ENCODE measurements at regions not wholly inside any gene's neighbourhood (a gene's known extent, or its start where the extent isn't known, plus 50 kb on each side); places are given as distances from the start of the nearest gene placed in this dataset.

DNA sequence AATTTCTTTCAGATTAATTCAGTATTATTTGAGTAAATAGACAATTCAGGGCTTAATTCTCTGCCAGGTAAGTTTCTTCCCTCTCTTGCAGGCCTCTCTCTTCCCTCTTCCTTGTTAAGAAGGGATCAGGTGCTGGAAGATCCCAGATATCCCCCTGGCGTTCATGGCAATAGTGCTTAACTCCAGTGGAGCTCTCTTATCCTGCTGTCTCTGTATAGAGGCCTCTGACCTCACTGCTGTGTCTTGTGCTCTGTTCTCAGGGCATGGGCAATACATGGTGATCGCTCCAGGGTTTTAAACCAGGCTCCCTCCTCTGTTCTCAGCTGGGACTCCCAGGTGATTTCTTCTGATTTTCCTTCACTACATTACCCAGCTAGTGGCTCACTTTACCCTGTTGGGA is 226.8 kb downstream of the MC4R start:
- Histone ChIP-seq H3K4me2 (ENCODE audit: insufficient read depth in 1 of 2, low read depth in 2 of 2, low read length in 2 of 2) (no peak overlapping the region), H3K23me2 (ENCODE audit: low read depth, low read length) (no peaks in the 10 kb centered on the region)
- DNase-seq (ENCODE audit: low read depth in 1 of 2, low spot score in 2 of 2): no peak

More for the DNA sequence above, 226.8 kb downstream of the MC4R start:
- no peak for FAIRE-seq
- Histone ChIP-seq H4K20me1 (replicated peaks in 1 of 2; ENCODE audit: control insufficient read depth in 1 of 2, insufficient read depth in 2 of 2, low read length in 2 of 2) (no peaks in the 10 kb centered on the region), H3K27me3 (replicated peaks in 1 of 4; ENCODE audit: control insufficient read depth in 3 of 4, extremely low read depth in 1 of 4, insufficient read depth in 3 of 4, low read length in 3 of 4) (no peaks in the 10 kb centered on the region), H2AFZ (ENCODE audit: low read length) (no peak overlapping the region), H4K91ac (replicated peaks; ENCODE audit: insufficient read length, low read length) (no peak overlapping the region), H2BK120ac (replicated peaks; ENCODE audit: low read depth, low read length) (no peak overlapping the region), H3K56ac (replicated peaks; ENCODE audit: insufficient read length, low read depth, low read length) (no peak overlapping the region), H3K4me1 (replicated peaks in 1 of 4; ENCODE audit: control insufficient read depth in 3 of 4, insufficient read depth in 4 of 4, low read length in 3 of 4) (no peaks in the 10 kb centered on the region), H3K27ac (ENCODE audit: low read depth, low read length) (no peak overlapping the region), H4K8ac (ENCODE audit: extremely low read depth, insufficient read depth, low read length) (no peak overlapping the region), H3K9me3 (ENCODE audit: insufficient read depth in 2 of 2, low read depth in 1 of 2, low read length in 1 of 2) (no peaks in the 10 kb centered on the region), H3K9ac (replicated peaks in 1 of 4; ENCODE audit: extremely low read depth in 1 of 4, low read depth in 3 of 4, low read length in 3 of 4) (no peak overlapping the region), H2BK5ac (ENCODE audit: low read depth, low read length) (no peak overlapping the region), H3K79me1 (ENCODE audit: low read depth, low read length) (no peaks in the 10 kb centered on the region), H3K23ac (ENCODE audit: insufficient read length) (no peak overlapping the region), H3K79me2 (ENCODE audit: control insufficient read depth in 1 of 2, insufficient read depth in 2 of 2, low read length in 2 of 2) (no peaks in the 10 kb centered on the region), H3K4ac (replicated peaks; ENCODE audit: insufficient read length, low read depth, low read length) (no peak overlapping the region), H2BK20ac (ENCODE audit: low read length) (no peak overlapping the region), H3K14ac (ENCODE audit: insufficient read length) (no peak overlapping the region), H3K36me3 (ENCODE audit: control insufficient read depth in 2 of 4, insufficient read depth in 4 of 4, low read length in 3 of 4) (no peaks in the 10 kb centered on the region), H2BK12ac (ENCODE audit: low read depth, low read length) (no peak overlapping the region), H2BK15ac (ENCODE audit: low read length) (no peak overlapping the region), H3K18ac (ENCODE audit: extremely low read depth, low read length) (no peak overlapping the region), H3K4me3 (ENCODE audit: extremely low read depth in 1 of 4, insufficient read depth in 2 of 4, low read depth in 3 of 4, low read length in 4 of 4) (no peak overlapping the region), H4K5ac (ENCODE audit: insufficient read length, low read depth, low read length) (no peak overlapping the region), H2AK5ac (ENCODE audit: low read depth, low read length) (no peak overlapping the region)
- POLR2A ChIA-PET (ENCODE audit: partially characterized antibody): interaction anchor here (0.6 to 0.7 kb wide), 2 partner anchors 368 to 637 kb away, joined by 3 read pairs; no protein-coding TSS in a partner anchor
- CTCF ChIA-PET (ENCODE audit: partially characterized antibody): interaction anchor here (0.6 to 1.4 kb wide), 2 partner anchors 15 to 149 kb away, joined by 3 to 6 read pairs; no protein-coding TSS in a partner anchor
- WGBS, 2 experiments (ENCODE audit: extremely low coverage in 1 of 2, insufficient coverage in 1 of 2, insufficient read length in 1 of 2, insufficient replicate concordance in 2 of 2, low coverage in 1 of 2, low lambda C conversion rate in 2 of 2, missing lambda C conversion rate in 1 of 2): 83% methylated on average over 2 of the region's 2 CpGs; no CpG with 5 or more reads in 1 of the 2 experiments
- TF ChIP-seq GABPA (IDR thresholded peaks at IDR 0.05; ENCODE audit: borderline replicate concordance, insufficient read depth, low read length) (no peak), TEAD4 (IDR thresholded peaks at IDR 0.05; ENCODE audit: low read depth, low read length) (no peak), GTF2F1 (IDR thresholded peaks at IDR 0.05; ENCODE audit: borderline replicate concordance, low read depth, low read length) (no peak), POLR2A (IDR thresholded peaks at IDR 0.05; ENCODE audit: control extremely low read depth in 1 of 2, low read depth in 2 of 2, low read length in 2 of 2) (no peak), CBX8 (IDR thresholded peaks at IDR 0.05; ENCODE audit: borderline replicate concordance, low read depth, low read length) (no peak), RAD21 (IDR thresholded peaks at IDR 0.05 in 1 of 2, conservative IDR thresholded peaks at IDR 0.05 in 1 of 2; ENCODE audit: low read depth in 2 of 2, low read length in 2 of 2) (peak in 1 of 2 experiments; percentile 10; a peak in 1 of 4 replicates), BRCA1 (IDR thresholded peaks at IDR 0.05; ENCODE audit: low read depth, low read length) (no peak)

Measured in H1 (cell line).